ENCODE measurements at regions not wholly inside any gene's neighbourhood (a gene's known extent, or its start where the extent isn't known, plus 50 kb on each side); places are given as distances from the start of the nearest gene placed in this dataset.

DNA sequence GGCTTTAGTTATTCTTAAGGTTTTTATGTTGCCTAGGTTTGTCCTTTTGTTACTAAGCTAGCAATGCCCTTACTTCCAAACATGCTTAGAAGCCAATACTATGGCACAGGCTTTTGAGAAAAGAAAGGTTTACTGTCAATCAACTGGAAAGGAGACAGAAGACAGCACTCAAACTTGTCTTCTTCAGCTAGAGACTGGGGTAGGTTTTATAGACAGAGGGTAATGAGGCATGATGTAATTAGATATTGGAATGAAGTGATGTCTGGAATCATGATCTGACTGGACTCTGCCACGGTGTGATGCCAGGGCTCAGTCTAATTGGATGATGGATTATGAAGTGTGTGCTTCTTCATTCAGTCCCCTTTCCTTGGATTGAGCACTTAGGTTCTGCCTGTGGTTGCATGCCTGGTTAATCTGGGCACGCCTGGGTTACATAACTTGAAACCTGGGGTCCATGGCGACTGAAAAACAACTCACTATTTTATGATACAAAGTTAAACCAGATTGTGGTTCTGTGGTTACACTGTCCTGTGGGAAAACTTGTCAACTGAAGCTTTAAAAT lies 625.8 kb downstream of the BRINP3 start:
- no peak for DNase-seq

DNA sequence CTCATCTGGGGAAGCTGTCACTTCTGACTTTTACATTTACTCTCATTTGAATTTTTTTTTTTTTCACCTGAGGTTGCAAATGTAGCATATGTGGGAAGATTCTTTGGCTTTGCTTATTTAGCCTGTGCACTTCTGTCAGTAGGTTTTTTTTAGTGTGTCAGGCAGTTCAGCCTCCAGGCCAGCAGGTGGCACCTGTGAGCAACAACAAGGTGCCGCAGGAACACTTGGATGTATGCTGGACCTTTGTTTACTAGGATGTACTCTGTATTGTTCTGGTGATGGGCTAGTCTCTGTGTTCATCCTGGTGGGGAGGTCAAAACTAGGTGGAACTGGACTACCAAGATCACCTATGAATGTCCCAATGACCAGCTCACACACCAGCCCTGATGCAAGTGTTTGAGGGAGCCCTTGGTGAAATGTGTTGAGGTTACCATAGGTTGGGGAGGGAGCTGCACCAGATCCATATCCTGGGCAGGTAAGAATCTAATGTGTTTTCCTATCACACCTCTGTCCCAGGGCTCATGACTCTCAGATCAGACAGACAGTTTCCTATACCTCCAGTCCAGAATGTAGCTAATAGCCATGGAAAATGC lies 618.2 kb downstream of the BRINP3 start:
- no peak for DNase-seq

GRCh38 chr1:189866606-189867005 lies 611.1 kb downstream of the BRINP3 start:
- DNase-seq, result no peak

- DNase-seq, result no peak
These were observed 609.6 kb downstream of the BRINP3 start for GRCh38 chr1:189868021-189868420.

DNA sequence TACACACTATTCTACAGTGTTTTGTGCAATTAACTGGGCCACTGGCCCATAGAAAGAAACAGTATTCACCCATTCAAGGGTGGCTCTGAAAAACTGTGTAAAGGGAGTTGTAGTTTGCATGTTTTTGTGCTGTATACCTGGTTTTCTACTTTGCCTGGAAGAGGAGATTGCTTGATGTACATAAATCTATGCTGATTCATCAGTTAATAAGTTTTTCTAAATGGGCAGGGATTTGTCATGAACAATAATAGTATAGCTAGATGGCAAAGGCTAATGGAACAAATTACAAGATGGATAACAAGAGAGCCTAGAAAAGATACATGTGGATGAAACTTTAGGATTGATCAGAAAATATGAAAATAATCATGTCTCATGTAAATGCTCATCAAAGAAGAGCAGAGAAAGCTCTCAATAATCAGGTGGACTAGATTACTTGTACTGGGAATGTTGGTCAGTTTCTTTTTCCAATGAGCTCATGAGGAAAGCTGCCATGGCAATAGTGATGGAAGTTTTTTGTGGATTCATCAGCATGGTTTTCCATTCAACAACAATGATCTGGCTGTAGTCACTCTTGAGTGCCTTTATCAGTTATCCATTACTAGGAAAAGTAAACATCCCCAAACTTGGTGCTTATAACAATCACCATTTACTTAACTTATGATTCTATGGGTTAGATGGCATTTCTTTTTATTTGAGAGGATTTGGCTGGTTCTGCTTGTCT lies 602.8 kb downstream of the BRINP3 start:
- DNase-seq, result no peak

GRCh38 chr1:189880135-189880534 lies 597.5 kb downstream of the BRINP3 start:
- DNase-seq, result no peak

GRCh38 chr1:189899686-189900425 lies 577.8 kb downstream of the BRINP3 start:
- DNase-seq, result no peak

GRCh38 chr1:189904509-189904908 lies 573.2 kb downstream of the BRINP3 start:
- DNase-seq, result no peak

- no peak for DNase-seq
These were observed 569.6 kb downstream of the BRINP3 start for GRCh38 chr1:189908113-189908512.

GRCh38 chr1:189921613-189922012 lies 556.1 kb downstream of the BRINP3 start:
- DNase-seq, result no peak

DNA sequence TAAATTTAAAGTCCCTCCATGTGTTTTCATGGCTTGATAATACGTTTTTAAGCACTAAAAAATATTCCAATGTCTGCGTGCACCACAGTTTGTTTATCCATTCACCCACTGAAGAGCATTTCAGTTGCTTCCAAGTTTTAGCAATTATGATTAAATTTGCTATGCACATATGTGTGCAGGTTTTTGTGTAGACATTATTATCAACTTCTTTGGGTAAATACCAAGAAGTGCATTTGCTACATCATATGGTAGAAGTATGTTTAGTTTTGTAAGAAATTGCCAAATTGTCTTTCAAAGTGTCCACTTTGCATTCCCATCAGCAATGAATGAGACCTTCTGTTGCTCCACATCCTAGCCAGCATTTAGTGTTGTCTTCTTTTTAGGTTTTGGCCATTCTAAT lies 550.0 kb downstream of the BRINP3 start:
- no peak for DNase-seq

GRCh38 chr1:189929501-189930099 lies 548.1 kb downstream of the BRINP3 start:
- no peak for DNase-seq

GRCh38 chr1:189936861-189937260 lies 540.8 kb downstream of the BRINP3 start:
- no peak for DNase-seq

- no peak for DNase-seq
These were observed 537.7 kb downstream of the BRINP3 start for GRCh38 chr1:189939967-189940366.

GRCh38 chr1:189941922-189942321 lies 535.7 kb downstream of the BRINP3 start:
- no peak for DNase-seq

- DNase-seq, result no peak
These were observed 518.9 kb downstream of the BRINP3 start for GRCh38 chr1:189958756-189959155.

DNA sequence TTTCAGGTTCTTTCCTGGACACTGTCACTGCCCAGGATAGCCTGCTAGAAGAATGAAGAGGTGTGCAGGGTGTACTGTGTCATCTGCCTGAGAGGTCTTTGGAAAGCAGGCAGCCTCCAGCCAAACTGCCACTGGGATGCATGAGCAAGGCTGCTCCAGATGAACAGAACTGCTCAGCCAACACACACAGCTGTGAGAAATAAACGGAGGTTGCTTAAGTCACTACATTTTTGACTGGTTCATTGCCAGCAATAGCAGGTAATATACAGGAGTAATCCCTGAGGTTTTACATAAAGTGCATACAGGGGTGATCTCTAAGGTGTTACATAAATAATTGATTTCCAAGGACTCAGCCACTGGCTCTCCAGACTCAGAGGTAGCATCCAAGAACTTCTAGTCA lies 516.9 kb downstream of the BRINP3 start:
- no peak for DNase-seq

GRCh38 chr1:189962181-189962580 lies 515.5 kb downstream of the BRINP3 start:
- no peak for DNase-seq

GRCh38 chr1:189970331-189971230 lies 507.1 kb downstream of the BRINP3 start:
- no peak for DNase-seq

DNA sequence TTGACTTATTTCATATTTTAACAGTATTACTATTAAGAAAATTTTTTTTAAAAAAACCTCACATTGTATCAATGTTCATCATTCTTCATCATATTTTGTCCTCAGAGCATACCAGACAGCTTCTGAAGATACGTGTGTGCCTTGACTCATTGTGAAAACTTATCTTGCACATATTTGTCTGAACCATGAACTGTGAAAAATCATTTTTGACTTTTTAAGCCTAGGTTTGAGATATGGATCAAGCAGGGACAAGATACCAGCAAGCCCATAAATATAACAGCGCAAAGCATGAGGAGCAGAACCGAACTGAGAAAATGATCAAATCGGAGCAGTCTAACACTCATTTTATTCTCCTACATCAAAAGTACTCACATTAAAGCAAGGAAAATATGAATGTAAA lies 506.0 kb downstream of the BRINP3 start:
- DNase-seq, result no peak

DNA sequence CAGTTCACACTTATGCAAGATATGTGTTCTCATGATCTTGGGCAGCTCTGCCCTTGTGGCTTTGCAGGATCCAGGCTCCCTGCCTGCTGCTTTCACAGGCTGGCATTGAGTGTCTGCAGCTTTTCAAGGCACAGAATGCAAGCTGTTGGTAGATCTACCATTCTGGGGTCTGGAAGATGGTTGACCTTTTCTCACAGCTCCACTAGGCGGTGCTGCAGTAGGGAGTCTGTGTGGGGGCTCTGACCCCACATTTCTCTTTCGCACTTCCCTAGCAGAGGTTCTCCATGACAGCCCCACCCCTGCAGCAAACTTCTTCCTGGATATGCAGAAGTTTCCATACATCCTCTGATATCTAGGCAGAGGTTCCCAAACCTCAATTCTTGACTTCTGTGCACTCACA lies 500.5 kb downstream of the BRINP3 start:
- no peak for DNase-seq

DNA sequence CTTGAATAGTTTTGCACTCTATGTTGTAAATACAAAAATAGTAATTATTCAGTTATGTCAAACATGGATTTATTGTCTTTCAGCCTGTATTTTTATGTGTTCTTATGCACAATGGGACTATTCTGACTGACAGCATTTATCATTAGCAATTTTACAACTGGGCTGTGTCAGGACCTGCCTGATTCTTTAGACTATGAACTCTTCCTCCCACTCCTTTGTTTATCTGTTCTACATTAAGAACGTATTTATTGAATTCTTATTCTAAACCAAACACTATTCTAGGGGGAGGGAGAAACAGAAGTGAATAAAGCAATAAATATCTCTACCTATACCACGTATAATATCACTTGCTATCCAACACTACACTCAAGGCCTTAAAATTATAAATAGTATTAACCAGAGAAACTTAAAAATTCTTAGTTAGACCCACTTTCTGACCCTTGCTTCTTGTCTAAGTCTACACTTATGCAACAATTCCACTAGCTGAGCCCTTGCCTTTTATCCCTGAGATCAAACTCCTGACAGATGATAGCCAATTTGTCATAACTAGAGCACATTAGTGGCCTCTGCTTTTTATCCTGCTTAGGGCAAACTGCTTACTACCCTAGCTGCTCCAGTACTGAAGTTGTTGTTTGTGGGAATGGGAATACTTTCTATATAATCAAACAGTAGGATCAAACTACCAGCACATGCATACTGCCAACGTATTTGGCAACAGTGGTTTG lies 494.3 kb downstream of the BRINP3 start:
- no peak for DNase-seq

Measured in CD4-positive, alpha-beta T cell treated with Interleukin-17A for 4 hours (primary cell).